GM19023 (cell line): ENCODE measurements at regions not wholly inside any gene's neighbourhood (a gene's known extent, or its start where the extent isn't known, plus 50 kb on each side); places are given as distances from the start of the nearest gene placed in this dataset.
"Not testable (repeated sequence)": the region's sequence is repeated elsewhere in the genome, so short reads cannot be mapped to it uniquely, and the experiment has no call there.

Experiments used
- ATAC-seq: cut with Tn5 transposase; IDR thresholded peaks from one replicate; pipeline ENCODE4 v1.9.1; 2021; ENCODE audit warnings: mild to moderate bottlenecking, moderate library complexity; ENCODE audit not compliant: unreplicated experiment

DNA sequence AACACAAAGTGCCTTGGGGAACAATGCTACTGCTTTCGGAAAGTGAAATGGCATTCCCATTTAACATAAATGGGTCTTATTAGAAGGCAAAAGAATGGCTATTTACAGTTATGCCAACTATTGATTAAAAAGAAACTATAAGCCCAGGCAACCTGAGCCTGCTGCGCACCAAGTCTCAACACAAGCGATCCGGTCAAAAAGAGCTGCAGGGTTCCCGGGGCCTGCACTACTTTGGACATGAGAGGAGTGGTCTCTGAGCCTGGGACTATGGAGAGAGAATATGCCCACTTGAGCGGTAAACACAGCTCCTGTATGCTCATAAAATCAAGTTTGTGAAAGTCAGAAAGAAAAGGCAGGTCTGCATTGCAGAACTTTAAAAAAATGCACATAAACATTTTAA is 660.7 kb downstream of the EFNA5 start:
- no peak for ATAC-seq

- ATAC-seq: no peak
Measured at GRCh38 chr5:107005653-107006052, 665.1 kb downstream of the EFNA5 start.

- ATAC-seq: no peak
Measured at GRCh38 chr5:107005161-107005560, 665.6 kb downstream of the EFNA5 start.

- ATAC-seq: no peak
Measured at GRCh38 chr5:107002115-107002514, 668.6 kb downstream of the EFNA5 start.

GRCh38 chr5:106999506-106999905 is 671.2 kb downstream of the EFNA5 start:
- ATAC-seq: not testable (repeated sequence)

GRCh38 chr5:106986006-106986405 is 684.7 kb downstream of the EFNA5 start:
- no peak for ATAC-seq

- no peak for ATAC-seq
Measured at GRCh38 chr5:106985174-106985573, 685.6 kb downstream of the EFNA5 start.

DNA sequence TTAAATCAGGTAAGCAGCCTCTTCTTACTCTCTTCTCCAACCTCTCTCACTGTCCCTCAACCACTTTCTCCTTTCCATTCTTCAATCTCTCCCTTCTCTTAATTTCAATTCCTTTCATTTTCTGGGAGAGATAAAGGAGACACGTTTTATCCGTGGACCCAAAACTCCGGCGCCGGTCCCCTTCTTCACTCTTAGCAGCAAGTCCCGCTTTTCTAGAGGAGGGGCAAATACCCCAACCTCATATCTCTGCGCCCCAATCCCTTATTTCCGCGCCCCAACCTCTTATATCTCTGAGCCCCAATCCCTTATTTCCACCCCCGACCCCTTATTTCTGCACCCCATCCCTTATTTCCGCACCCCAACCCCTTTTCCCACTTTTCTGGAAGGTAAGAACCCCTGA is 691.6 kb downstream of the EFNA5 start:
- ATAC-seq: not testable (repeated sequence)

- not testable (repeated sequence) for ATAC-seq
Measured at GRCh38 chr5:106978582-106979165, 692.1 kb downstream of the EFNA5 start.

- no peak for ATAC-seq
Measured at GRCh38 chr5:106976363-106976762, 694.4 kb downstream of the EFNA5 start.

DNA sequence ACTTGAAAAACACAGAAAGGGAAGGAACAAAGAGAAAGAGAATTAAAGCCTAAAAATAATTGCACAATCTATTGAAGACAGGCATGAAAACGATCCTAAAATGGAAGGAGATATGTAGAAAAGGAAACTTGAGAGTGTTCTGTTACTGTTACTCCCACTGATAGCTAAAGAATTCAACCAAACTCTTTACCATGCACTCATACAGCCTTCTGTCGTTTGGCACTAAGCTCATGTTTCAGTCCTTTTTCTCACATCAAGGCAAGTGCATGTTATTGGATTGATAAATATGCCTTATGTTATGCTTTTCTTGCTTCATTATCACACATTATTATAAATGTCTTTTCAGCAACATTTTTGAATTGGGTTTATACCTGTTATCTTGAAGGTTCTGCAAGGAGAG is 696.5 kb downstream of the EFNA5 start:
- ATAC-seq: no peak

DNA sequence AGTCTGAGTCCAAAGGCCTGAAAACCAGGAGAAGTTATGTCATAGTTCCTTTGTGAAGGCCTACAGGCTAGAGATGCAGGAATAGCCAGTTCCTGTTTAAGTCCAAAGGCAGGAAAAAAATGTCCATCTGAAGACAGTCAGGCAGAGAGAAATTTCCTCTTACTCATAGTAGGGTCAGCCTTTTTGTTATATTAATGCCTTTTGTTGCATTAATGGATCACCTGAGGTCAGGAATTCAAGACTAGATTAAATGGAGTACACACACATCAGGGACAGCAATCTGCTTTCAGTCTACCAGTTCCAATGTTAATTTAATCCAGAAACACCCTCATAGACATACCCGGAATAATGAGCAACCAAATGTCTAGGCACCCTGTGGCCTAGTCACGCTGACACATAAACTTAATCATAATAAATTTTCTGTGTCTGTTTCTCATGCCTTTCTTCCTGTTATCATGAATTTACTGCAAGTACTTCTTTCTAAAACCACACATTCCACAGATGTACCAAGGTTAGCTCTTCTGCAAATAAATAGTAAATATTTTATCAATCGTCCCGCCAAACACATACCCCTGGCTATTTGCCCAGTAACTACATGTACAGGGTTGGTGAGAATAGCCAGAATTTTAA is 703.9 kb downstream of the EFNA5 start:
- no peak for ATAC-seq

DNA sequence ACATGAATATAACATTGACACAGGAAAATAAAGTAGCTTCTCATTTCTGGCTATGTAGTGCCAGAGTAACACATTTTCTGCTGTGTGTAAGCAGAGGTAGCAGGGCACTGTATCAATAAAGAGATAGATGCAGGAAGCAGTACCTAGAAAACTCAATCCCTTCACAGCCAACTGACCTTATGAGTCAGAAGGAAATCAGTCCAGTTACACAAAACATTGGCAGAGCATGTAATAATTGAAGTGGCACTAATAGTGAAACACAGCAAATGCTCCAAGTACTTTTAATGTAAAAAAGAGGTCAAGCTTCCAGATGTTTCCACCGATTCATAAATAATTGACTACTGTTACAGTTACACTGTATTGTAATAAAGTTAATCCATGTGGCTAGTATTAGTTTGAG is 706.6 kb downstream of the EFNA5 start:
- no peak for ATAC-seq

DNA sequence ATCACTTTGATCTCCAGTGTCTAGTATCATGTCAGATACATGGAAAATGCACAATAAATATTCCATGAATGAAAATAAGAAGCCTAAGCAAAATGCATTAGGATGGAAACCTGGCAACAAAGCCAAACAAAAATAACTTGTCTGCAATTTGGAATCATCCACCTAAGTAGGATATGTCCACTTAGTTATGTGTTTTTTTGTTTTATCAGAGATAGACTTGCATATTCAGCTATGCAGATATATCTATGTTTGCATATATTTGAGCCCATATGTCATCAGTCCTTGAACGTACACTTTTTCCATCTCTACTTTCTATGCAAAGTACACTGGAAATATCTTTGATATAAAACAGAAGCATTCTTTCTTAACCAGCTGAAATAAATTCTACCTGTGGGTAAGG is 707.1 kb downstream of the EFNA5 start:
- no peak for ATAC-seq

- no peak for ATAC-seq
Measured at GRCh38 chr5:106962464-106963230, 708.1 kb downstream of the EFNA5 start.

- ATAC-seq: no peak
Measured at GRCh38 chr5:106959387-106959786, 711.4 kb downstream of the EFNA5 start.

DNA sequence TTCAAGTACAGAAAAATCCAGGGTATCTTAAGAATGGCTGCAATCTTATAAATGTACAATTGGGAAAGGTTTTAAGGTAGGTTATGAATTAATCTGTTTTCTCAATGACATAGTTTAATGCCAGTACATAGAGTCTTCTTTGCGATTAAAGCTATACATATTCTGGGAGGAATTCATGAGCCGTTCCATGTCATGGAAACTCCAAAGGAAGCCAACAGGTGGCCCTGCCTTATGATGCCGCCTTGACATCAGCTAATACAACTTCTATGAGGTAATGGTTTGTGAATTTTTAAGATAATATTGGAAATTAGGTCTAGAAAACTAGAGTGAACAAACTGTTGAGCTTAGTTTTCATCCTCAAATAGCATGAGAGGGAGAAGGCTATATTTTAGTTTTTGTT is 713.4 kb downstream of the EFNA5 start:
- no peak for ATAC-seq

- ATAC-seq: no peak
Measured at GRCh38 chr5:106956886-106957285, 713.9 kb downstream of the EFNA5 start.

DNA sequence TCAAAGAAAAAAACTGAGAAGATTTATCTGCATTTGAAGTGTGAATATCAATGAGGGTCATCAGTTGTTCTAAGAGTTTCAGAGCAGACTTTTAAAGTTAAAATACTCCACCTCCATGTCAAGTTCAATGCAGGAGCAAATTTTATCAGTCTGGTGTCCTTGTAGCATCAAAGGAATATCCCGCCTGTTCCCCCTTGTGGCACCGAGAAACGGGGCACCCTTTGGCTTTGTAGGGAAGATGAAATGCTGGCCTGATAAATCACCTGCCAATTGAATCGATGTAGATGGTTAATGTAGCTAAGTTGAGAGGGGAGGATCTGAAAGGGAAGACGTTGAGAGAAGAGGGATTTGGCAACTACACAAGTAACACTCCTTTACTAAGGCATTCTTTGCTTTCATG is 714.5 kb downstream of the EFNA5 start:
- ATAC-seq: no peak

DNA sequence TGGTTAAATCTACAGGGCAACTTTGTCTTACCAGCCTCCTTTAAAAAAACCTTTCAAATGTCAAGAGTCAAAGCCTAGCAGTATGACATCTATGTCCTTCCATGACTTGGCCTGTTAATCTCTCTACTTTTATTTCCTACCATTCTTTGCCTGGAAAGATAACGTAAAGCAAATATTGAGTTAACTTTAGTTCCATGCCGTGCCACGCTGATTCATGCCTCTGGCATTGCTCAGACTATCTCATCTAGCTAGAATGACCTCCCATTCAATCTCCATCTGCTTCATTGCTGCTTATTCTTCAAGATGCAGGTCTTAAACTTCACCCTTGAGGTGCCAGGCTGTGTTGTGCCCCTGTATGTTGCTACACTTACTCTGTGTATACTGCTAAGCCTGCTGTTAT is 729.8 kb downstream of the EFNA5 start:
- no peak for ATAC-seq

GRCh38 chr5:106940301-106940846 is 730.4 kb downstream of the EFNA5 start:
- no peak for ATAC-seq

DNA sequence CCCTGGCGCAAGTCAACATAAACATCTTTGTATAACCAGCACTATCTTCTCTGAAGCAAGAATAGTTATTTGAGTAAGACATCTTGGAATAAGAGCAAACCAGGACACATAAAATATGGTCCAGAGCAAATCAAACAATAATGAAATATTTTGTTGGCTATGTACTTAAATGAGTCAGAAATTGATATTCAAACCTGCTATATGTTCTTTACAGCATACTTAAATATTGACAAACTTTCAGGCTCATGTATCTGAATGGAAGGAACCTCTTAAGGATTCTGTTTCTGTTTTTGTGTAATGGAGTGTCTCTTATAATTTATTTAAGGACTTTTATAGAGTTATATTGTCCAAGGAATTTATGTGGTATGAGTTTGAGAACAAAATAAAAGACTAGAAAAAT is 747.3 kb downstream of the EFNA5 start:
- no peak for ATAC-seq
